ENCODE measurements at regions not wholly inside any gene's neighbourhood (a gene's known extent, or its start where the extent isn't known, plus 50 kb on each side); places are given as distances from the start of the nearest gene placed in this dataset.
"Not testable (repeated sequence)": the region's sequence is repeated elsewhere in the genome, so short reads cannot be mapped to it uniquely, and the experiment has no call there.

- DNase-seq (ENCODE audit: low spot score) = no peak
- ChIA-PET CTCF (interaction anchor here (0.6 kb wide), 1 partner anchor 189 kb away, joined by 3 read pairs; no protein-coding TSS in a partner anchor), POLR2A (ENCODE audit: low non-redundant PET) (no interaction called here)
- no peak overlapping the region for H3K27ac ChIP-seq
- no peak for TF ChIP-seq CTCF (conservative IDR thresholded peaks at IDR 0.05; ENCODE audit: low read depth)
These were observed 592.8 kb downstream of the DMRTA1 start for GRCh38 chr9:23039402-23039801.

- no peak overlapping the region for H3K27ac ChIP-seq
- no peak for DNase-seq (ENCODE audit: low spot score)
- TF ChIP-seq CTCF (conservative IDR thresholded peaks at IDR 0.05; ENCODE audit: low read depth) = no peak
- POLR2A ChIA-PET (ENCODE audit: low non-redundant PET) = no interaction called here
- CTCF ChIA-PET = no interaction called here
These were observed 594.8 kb downstream of the DMRTA1 start for GRCh38 chr9:23041466-23041865.

GRCh38 chr9:23044549-23044948 lies 597.9 kb downstream of the DMRTA1 start:
- TF ChIP-seq CTCF (conservative IDR thresholded peaks at IDR 0.05; ENCODE audit: low read depth) = no peak
- ChIA-PET CTCF (no interaction called here), POLR2A (ENCODE audit: low non-redundant PET) (no interaction called here)
- no peak overlapping the region for H3K27ac ChIP-seq
- DNase-seq (ENCODE audit: low spot score) = no peak

- POLR2A ChIA-PET (ENCODE audit: low non-redundant PET); CTCF ChIA-PET; H3K27ac ChIP-seq; DNase-seq (ENCODE audit: low spot score): not testable (repeated sequence)
These were observed 599.4 kb downstream of the DMRTA1 start for GRCh38 chr9:23046026-23046425.

GRCh38 chr9:23050548-23050947 lies 603.9 kb downstream of the DMRTA1 start:
- H3K27ac ChIP-seq = no peak overlapping the region
- no peak for DNase-seq (ENCODE audit: low spot score)
- no peak for TF ChIP-seq CTCF (conservative IDR thresholded peaks at IDR 0.05; ENCODE audit: low read depth)
- CTCF ChIA-PET = no interaction called here
- POLR2A ChIA-PET (ENCODE audit: low non-redundant PET) = no interaction called here

GRCh38 chr9:23073136-23073535 lies 626.5 kb downstream of the DMRTA1 start:
- TF ChIP-seq CTCF (conservative IDR thresholded peaks at IDR 0.05; ENCODE audit: low read depth) = no peak
- CTCF ChIA-PET = no interaction called here
- H3K27ac ChIP-seq = no peak overlapping the region
- peak; percentile 2 for DNase-seq (ENCODE audit: low spot score)
- POLR2A ChIA-PET (ENCODE audit: low non-redundant PET) = no interaction called here

GRCh38 chr9:23079798-23080197 lies 633.2 kb downstream of the DMRTA1 start:
- ChIA-PET CTCF (no interaction called here), POLR2A (ENCODE audit: low non-redundant PET) (no interaction called here)

More at GRCh38 chr9:23079798-23080197, 633.2 kb downstream of the DMRTA1 start:
- TF ChIP-seq CTCF (conservative IDR thresholded peaks at IDR 0.05; ENCODE audit: low read depth) = no peak
- H3K27ac ChIP-seq = no peak overlapping the region
- DNase-seq (ENCODE audit: low spot score) = no peak
